Tibial nerve (tissue), 4 donors: ENCODE measurements at regions not wholly inside any gene's neighbourhood (a gene's known extent, or its start where the extent isn't known, plus 50 kb on each side); places are given as distances from the start of the nearest gene placed in this dataset.
"Not testable (repeated sequence)": the region's sequence is repeated elsewhere in the genome, so short reads cannot be mapped to it uniquely, and the experiment has no call there.

Experiments used
- DNase-seq, 2 donors: peaks; one replicate each; pipeline ENCODE4 v3.0.0-alpha.2; 2019; ENCODE audit warnings: low spot score in 2 of 2
- H3K27ac ChIP-seq, 4 donors: fragments of 200-600 bp; sonication (generic) in 3 of 4; one replicate each; pipeline ENCODE4 v1.5.1; 2017 to 2019; ENCODE audit warnings: mild to moderate bottlenecking in 1 of 4
- H3K27me3 ChIP-seq, 2 donors: fragments of 200-600 bp; sonication (generic) in 1 of 2; one replicate each; pipeline versions ENCODE4 v1.5.1 to v1.6.0; 2017 to 2019
- H3K36me3 ChIP-seq, 3 donors: fragments of 200-600 bp; sonication (generic); one replicate each; pipeline ENCODE4 v1.5.1; 2018 to 2019
- H3K4me1 ChIP-seq, 4 donors: fragments of 200-600 bp; sonication (generic) in 3 of 4; one replicate each; pipeline ENCODE4 v1.5.1; 2017 to 2019
- H3K4me3 ChIP-seq, 4 donors: fragments of 200-600 bp; sonication (generic) in 3 of 4; one replicate each; pipeline ENCODE4 v1.5.1; 2017 to 2019; ENCODE audit warnings: mild to moderate bottlenecking in 1 of 4, moderate library complexity in 1 of 4
- H3K9me3 ChIP-seq, 4 donors: fragments of 200-600 bp; sonication (generic) in 3 of 4; one replicate each; pipeline ENCODE4 v1.5.1; 2017 to 2019
- CTCF ChIP-seq, 5 experiments: fragments of 200-600 bp in 3 of 5; fragments of 450-650 bp in 2 of 5; sonication (generic) in 3 of 5; IDR thresholded peaks; one replicate each; pipeline ENCODE4 v1.5.1; 2016 to 2019; ENCODE audit warnings: antibody characterized with exemption in 5 of 5, mild to moderate bottlenecking in 3 of 5, moderate library complexity in 2 of 5
- EP300 ChIP-seq, 2 donors: sonication (generic); formaldehyde crosslinking; IDR thresholded peaks; one replicate each; pipeline ENCODE4 v1.6.1; 2017; ENCODE audit warnings: antibody characterized with exemption in 2 of 2, mild to moderate bottlenecking in 1 of 2
- POLR2A ChIP-seq, 2 donors: fragments of 450-650 bp; IDR thresholded peaks; one replicate each; pipeline ENCODE4 v1.6.1; 2017; ENCODE audit warnings: antibody characterized with exemption in 2 of 2, mild to moderate bottlenecking in 2 of 2, moderate library complexity in 2 of 2
- WGBS, 2 donors: methylation state at CpG; one replicate each; pipeline ENCODE4 v1.1.5; 2018; 5-methylcytosine and 5-hydroxymethylcytosine counted together

GRCh38 chr1:104248385-104248784 lies 498.7 kb downstream of the AMY1C start:
- no peak for DNase-seq
- H3K4me3 ChIP-seq, result no peak overlapping the region
- H3K36me3 ChIP-seq, result no peaks in the 10 kb centered on the region
- no peak for TF ChIP-seq EP300 (IDR thresholded peaks at IDR 0.05)
- no peak for TF ChIP-seq CTCF (IDR thresholded peaks at IDR 0.05)
- no peak for TF ChIP-seq POLR2A (IDR thresholded peaks at IDR 0.05)
- no peaks in the 10 kb centered on the region for H3K9me3 ChIP-seq
- no peaks in the 10 kb centered on the region for H3K27me3 ChIP-seq
- H3K27ac ChIP-seq, result no peak overlapping the region
- no peaks in the 10 kb centered on the region for H3K4me1 ChIP-seq
- 30 to 50% methylated on average over 4 of the region's 4 CpGs for WGBS, 2 donors

- TF ChIP-seq POLR2A (IDR thresholded peaks at IDR 0.05), result no peak
- TF ChIP-seq CTCF (IDR thresholded peaks at IDR 0.05), result no peak
- TF ChIP-seq EP300 (IDR thresholded peaks at IDR 0.05), result no peak
- Histone ChIP-seq H3K4me1 (no peaks in the 10 kb centered on the region), H3K4me3 (no peak overlapping the region), H3K27me3 (no peaks in the 10 kb centered on the region), H3K9me3 (no peaks in the 10 kb centered on the region), H3K27ac (no peak overlapping the region), H3K36me3 (no peaks in the 10 kb centered on the region)
- WGBS, 2 donors, result 6 to 19% methylated on average over 1 of the region's 1 CpG
- no peak for DNase-seq
These were observed 509.8 kb downstream of the AMY1C start for GRCh38 chr1:104259481-104259880.

- WGBS, 2 donors, result 82 to 93% methylated on average over 7 to 14 of the region's 14 CpGs
- not testable (repeated sequence) for DNase-seq, H3K4me1 ChIP-seq, H3K36me3 ChIP-seq, H3K9me3 ChIP-seq, H3K27ac ChIP-seq, H3K27me3 ChIP-seq, H3K4me3 ChIP-seq
These were observed 513.4 kb downstream of the AMY1C start for GRCh38 chr1:104263110-104263509.

- H3K4me1 ChIP-seq, result no peaks in the 10 kb centered on the region
- no peaks in the 10 kb centered on the region for H3K27me3 ChIP-seq
- H3K36me3 ChIP-seq, result no peaks in the 10 kb centered on the region
- TF ChIP-seq POLR2A (IDR thresholded peaks at IDR 0.05) (no peak), CTCF (IDR thresholded peaks at IDR 0.05) (no peak), EP300 (IDR thresholded peaks at IDR 0.05) (no peak)
- H3K9me3 ChIP-seq, result no peaks in the 10 kb centered on the region
- no peak for DNase-seq
- WGBS, 2 donors, result 60 to 70% methylated on average over 2 of the region's 2 CpGs
- no peak overlapping the region for H3K27ac ChIP-seq
- H3K4me3 ChIP-seq, result no peak overlapping the region
These were observed 514.8 kb downstream of the AMY1C start for GRCh38 chr1:104264521-104264920.

- Histone ChIP-seq H3K9me3 (no peaks in the 10 kb centered on the region), H3K27ac (no peak overlapping the region), H3K36me3 (no peaks in the 10 kb centered on the region), H3K4me1 (no peaks in the 10 kb centered on the region), H3K4me3 (no peak overlapping the region), H3K27me3 (no peaks in the 10 kb centered on the region)
- no peak for DNase-seq
- WGBS, 2 donors, result 81% methylated on average over 4 of the region's 4 CpGs
- TF ChIP-seq POLR2A (IDR thresholded peaks at IDR 0.05) (no peak), EP300 (IDR thresholded peaks at IDR 0.05) (no peak), CTCF (IDR thresholded peaks at IDR 0.05) (no peak)
These were observed 515.5 kb downstream of the AMY1C start for GRCh38 chr1:104265163-104265562.

GRCh38 chr1:104266612-104267011 lies 516.9 kb downstream of the AMY1C start:
- TF ChIP-seq POLR2A (IDR thresholded peaks at IDR 0.05) (no peak), EP300 (IDR thresholded peaks at IDR 0.05) (no peak), CTCF (IDR thresholded peaks at IDR 0.05) (no peak)
- H3K27ac ChIP-seq, result no peak overlapping the region
- WGBS, 2 donors, result 51 to 57% methylated on average over 1 of the region's 1 CpG

GRCh38 chr1:104288322-104288721 lies 538.6 kb downstream of the AMY1C start:
- H3K9me3 ChIP-seq, DNase-seq, H3K36me3 ChIP-seq, H3K4me3 ChIP-seq, H3K4me1 ChIP-seq, H3K27ac ChIP-seq, H3K27me3 ChIP-seq: not testable (repeated sequence)
- WGBS, 2 donors, result 94 to 97% methylated on average over 4 of the region's 4 CpGs

More at GRCh38 chr1:104266612-104267011, 516.9 kb downstream of the AMY1C start:
- no peak overlapping the region for H3K4me3 ChIP-seq
- no peaks in the 10 kb centered on the region for H3K36me3 ChIP-seq
- H3K9me3 ChIP-seq, result no peaks in the 10 kb centered on the region
- no peaks in the 10 kb centered on the region for H3K27me3 ChIP-seq
- no peaks in the 10 kb centered on the region for H3K4me1 ChIP-seq
- DNase-seq, result no peak
